Hepatocyte (in vitro differentiated cells): ENCODE measurements at regions not wholly inside any gene's neighbourhood (a gene's known extent, or its start where the extent isn't known, plus 50 kb on each side); places are given as distances from the start of the nearest gene placed in this dataset.

Source experiments
- DNase-seq: peaks from one replicate; pipeline ENCODE4 v3.0.0-alpha.2; 2016; ENCODE audit warnings: low spot score
- H2AFZ ChIP-seq: fragments of 200-600 bp; sonication (generic); 2 replicates; pipeline ENCODE4 v1.6.0; 2016; ENCODE audit warnings: antibody characterized with exemption, mild to moderate bottlenecking
- H3K27ac ChIP-seq: fragments of 200-600 bp; sonication (generic); 2 replicates; pipeline ENCODE4 v1.5.1; 2016; ENCODE audit warnings: mild to moderate bottlenecking
- H3K27me3 ChIP-seq: fragments of 200-600 bp; sonication (generic); 2 replicates; pipeline ENCODE4 v1.6.1; 2016
- H3K36me3 ChIP-seq: fragments of 200-600 bp; sonication (generic); replicated peaks from 2 replicates; pipeline ENCODE4 v1.5.1; 2016; ENCODE audit warnings: low read depth; ENCODE audit not compliant: insufficient read depth
- H3K4me1 ChIP-seq: fragments of 200-600 bp; sonication (generic); 2 replicates; pipeline ENCODE4 v1.5.1; 2016; ENCODE audit warnings: mild to moderate bottlenecking, moderate library complexity; ENCODE audit not compliant: insufficient read depth
- H3K4me2 ChIP-seq: fragments of 200-600 bp; sonication (generic); 2 replicates; pipeline ENCODE4 v1.6.0; 2016
- H3K4me3 ChIP-seq: fragments of 200-600 bp; sonication (generic); 2 replicates; pipeline ENCODE4 v1.5.1; 2016; ENCODE audit warnings: mild to moderate bottlenecking
- H3K79me2 ChIP-seq: fragments of 200-600 bp; sonication (generic); 2 replicates; pipeline ENCODE4 v1.6.0; 2017; ENCODE audit warnings: mild to moderate bottlenecking
- H3K9me2 ChIP-seq: fragments of 200-600 bp; sonication (generic); replicated peaks from 2 replicates; pipeline ENCODE4 v1.6.0; 2017; ENCODE audit warnings: mild to moderate bottlenecking; ENCODE audit not compliant: insufficient read depth
- H3K9me3 ChIP-seq: fragments of 200-600 bp; sonication (generic); 2 replicates; pipeline ENCODE4 v1.5.1; 2016; ENCODE audit warnings: low read depth, mild to moderate bottlenecking
- H4K20me1 ChIP-seq: fragments of 200-600 bp; sonication (generic); 2 replicates; pipeline ENCODE4 v1.6.0; 2016; ENCODE audit warnings: mild to moderate bottlenecking; ENCODE audit not compliant: insufficient read depth, poor library complexity, severe bottlenecking
- CTCF ChIP-seq: fragments of 200-600 bp; sonication (generic); IDR thresholded peaks from 2 replicates; pipeline ENCODE4 v1.5.1; 2016; ENCODE audit warnings: antibody characterized with exemption, mild to moderate bottlenecking; ENCODE audit not compliant: poor library complexity
- EZH2 ChIP-seq: fragments of 200-600 bp; sonication (generic); IDR thresholded peaks from 2 replicates; pipeline ENCODE4 v1.6.1; 2016; ENCODE audit warnings: antibody characterized with exemption, mild to moderate bottlenecking, borderline replicate concordance
- EZH2phosphoT487 ChIP-seq: fragments of 200-600 bp; sonication (generic); IDR thresholded peaks from one replicate; pipeline ENCODE4 v1.6.1; 2018; ENCODE audit warnings: antibody characterized with exemption, mild to moderate bottlenecking, low read depth, moderate library complexity; ENCODE audit not compliant: unreplicated experiment, severe bottlenecking
- WGBS: methylation state at CpG from one replicate; pipeline ENCODE4 v1.1.6; 2016; ENCODE audit warnings: low lambda C conversion rate; ENCODE audit errors: missing lambda C conversion rate; 5-methylcytosine and 5-hydroxymethylcytosine counted together

DNA sequence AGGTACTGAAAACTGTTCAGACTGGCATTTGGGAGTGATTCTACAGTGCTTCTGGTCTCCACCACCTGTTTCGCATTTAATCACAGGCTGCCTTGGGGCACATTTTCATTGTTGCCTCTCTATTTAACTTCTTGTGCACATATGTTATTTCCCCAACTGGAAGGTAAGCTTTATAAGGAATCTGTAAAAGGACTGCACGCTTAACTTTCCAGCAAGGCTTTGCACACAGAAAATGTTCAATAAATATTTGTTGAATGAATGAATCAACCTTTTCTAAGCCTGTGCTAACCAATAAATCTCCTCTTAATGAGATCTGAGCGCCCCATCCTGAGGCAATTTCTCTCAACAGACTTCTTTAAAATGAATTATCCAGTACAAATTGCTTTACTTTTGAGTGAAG, 84.3 kb upstream of the ARHGAP29 start:
- no peak overlapping the region for H3K4me3 ChIP-seq
- peak overlapping the region; percentile 7 for H3K27ac ChIP-seq
- TF ChIP-seq EZH2 (no peak), CTCF (no peak), EZH2phosphoT487 (no peak)
- no peak for DNase-seq
- H3K4me2 ChIP-seq = no peak overlapping the region
- peaks cover 29% of the 10 kb centered on the region for H3K4me1 ChIP-seq
- no peaks in the 10 kb centered on the region for H3K36me3 ChIP-seq
- no peaks in the 10 kb centered on the region for H3K9me2 ChIP-seq
- no peak overlapping the region for H2AFZ ChIP-seq
- no peaks in the 10 kb centered on the region for H3K27me3 ChIP-seq
- H4K20me1 ChIP-seq = no peaks in the 10 kb centered on the region
- H3K9me3 ChIP-seq = no peaks in the 10 kb centered on the region
- 45% methylated on average over 3 of the region's 3 CpGs for WGBS
- H3K79me2 ChIP-seq = no peaks in the 10 kb centered on the region

GRCh38 chr1:94319319-94320102, 82.1 kb upstream of the ARHGAP29 start:
- no peak for TF ChIP-seq EZH2
- H3K9me3 ChIP-seq = no peaks in the 10 kb centered on the region
- H3K36me3 ChIP-seq = no peaks in the 10 kb centered on the region
- H4K20me1 ChIP-seq = no peaks in the 10 kb centered on the region
- peaks cover 24% of the 10 kb centered on the region for H3K4me1 ChIP-seq
- no peak overlapping the region for H3K4me3 ChIP-seq
- H3K27ac ChIP-seq = no peak overlapping the region
- H3K79me2 ChIP-seq = no peaks in the 10 kb centered on the region
- no peak overlapping the region for H3K4me2 ChIP-seq
- H2AFZ ChIP-seq = no peak overlapping the region
- no peaks in the 10 kb centered on the region for H3K27me3 ChIP-seq
- 82% methylated on average over 8 of the region's 8 CpGs for WGBS
- H3K9me2 ChIP-seq = no peaks in the 10 kb centered on the region
- DNase-seq = no peak

GRCh38 chr1:94318505-94319030, 81.2 kb upstream of the ARHGAP29 start:
- Histone ChIP-seq H4K20me1 (no peaks in the 10 kb centered on the region), H3K4me1 (peaks cover 20% of the 10 kb centered on the region), H3K9me2 (no peaks in the 10 kb centered on the region), H3K79me2 (no peaks in the 10 kb centered on the region), H3K36me3 (no peaks in the 10 kb centered on the region), H3K4me3 (no peak overlapping the region), H2AFZ (no peak overlapping the region), H3K27ac (no peak overlapping the region), H3K27me3 (no peaks in the 10 kb centered on the region), H3K4me2 (no peak overlapping the region), H3K9me3 (no peaks in the 10 kb centered on the region)
- TF ChIP-seq CTCF (no peak), EZH2 (no peak), EZH2phosphoT487 (no peak)
- WGBS = 95% methylated on average over 6 of the region's 6 CpGs
- no peak for DNase-seq

DNA sequence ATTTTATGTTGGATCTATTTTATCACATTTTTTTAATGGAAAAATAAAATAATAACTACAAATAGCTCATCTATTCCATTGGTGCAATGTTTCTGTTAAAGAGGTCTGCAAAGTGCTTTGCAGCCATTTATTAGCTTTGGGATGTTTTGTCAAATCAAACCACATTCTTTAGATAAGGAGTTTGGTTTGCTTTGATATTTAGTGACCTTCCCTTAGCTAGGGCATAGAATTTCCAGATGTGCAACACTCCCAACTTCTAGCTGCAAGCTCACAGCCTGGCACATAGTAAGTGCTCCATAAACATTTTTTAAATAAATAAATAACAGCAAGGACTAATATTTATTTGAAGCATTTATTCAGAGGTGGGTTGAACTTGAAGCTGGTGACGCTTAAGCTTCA, 80.4 kb upstream of the ARHGAP29 start:
- peak overlapping the region; percentile 7 for H3K4me2 ChIP-seq
- no peak overlapping the region for H3K4me3 ChIP-seq
- no peak overlapping the region for H2AFZ ChIP-seq
- no peaks in the 10 kb centered on the region for H3K36me3 ChIP-seq
- H3K27ac ChIP-seq = peak overlapping the region; percentile 29
- DNase-seq = no peak
- WGBS = 73% methylated on average over 1 of the region's 1 CpG
- H3K9me2 ChIP-seq = no peaks in the 10 kb centered on the region
- H4K20me1 ChIP-seq = no peaks in the 10 kb centered on the region
- no peaks in the 10 kb centered on the region for H3K27me3 ChIP-seq
- TF ChIP-seq EZH2phosphoT487 (no peak), CTCF (no peak), EZH2 (no peak)
- no peaks in the 10 kb centered on the region for H3K79me2 ChIP-seq
- peaks cover 20% of the 10 kb centered on the region for H3K4me1 ChIP-seq
- no peaks in the 10 kb centered on the region for H3K9me3 ChIP-seq
